Parathyroid adenoma (tissue), 2 donors: ENCODE measurements at regions not wholly inside any gene's neighbourhood (a gene's known extent, or its start where the extent isn't known, plus 50 kb on each side); places are given as distances from the start of the nearest gene placed in this dataset.

Experiments
- H2AFZ ChIP-seq: fragments of 300-600 bp; sonication (generic); one replicate; pipeline ENCODE4 v1.7.0; 2017; ENCODE audit warnings: antibody characterized with exemption, mild to moderate bottlenecking
- H3K27ac ChIP-seq: fragments of 300-600 bp; sonication (generic); one replicate; pipeline ENCODE4 v1.7.0; 2017
- H3K27me3 ChIP-seq: fragments of 300-600 bp; sonication (generic); one replicate; pipeline ENCODE4 v1.7.0; 2017; ENCODE audit warnings: low read length; ENCODE audit not compliant: control insufficient read depth, insufficient read depth
- H3K36me3 ChIP-seq: fragments of 300-600 bp; sonication (generic); one replicate; pipeline ENCODE4 v1.7.0; 2017; ENCODE audit warnings: low read length; ENCODE audit not compliant: control insufficient read depth, insufficient read depth
- H3K4me1 ChIP-seq: fragments of 300-600 bp; sonication (generic); one replicate; pipeline ENCODE4 v1.7.0; 2017; ENCODE audit warnings: control low read depth
- H3K4me2 ChIP-seq: fragments of 300-600 bp; sonication (generic); one replicate; pipeline ENCODE4 v1.7.0; 2017; ENCODE audit warnings: low read length
- H3K4me3 ChIP-seq: fragments of 300-600 bp; sonication (generic); one replicate; pipeline ENCODE4 v1.7.0; 2017; ENCODE audit warnings: low read depth, low read length
- H3K79me2 ChIP-seq: fragments of 300-600 bp; sonication (generic); one replicate; pipeline ENCODE4 v1.7.0; 2017; ENCODE audit warnings: control low read depth
- H3K9ac ChIP-seq: fragments of 300-600 bp; sonication (generic); one replicate; pipeline ENCODE4 v1.7.0; 2017; ENCODE audit warnings: mild to moderate bottlenecking
- H3K9me3 ChIP-seq: fragments of 300-600 bp; sonication (generic); one replicate; pipeline ENCODE4 v1.7.0; 2017; ENCODE audit warnings: low read length; ENCODE audit not compliant: control insufficient read depth
- CTCF ChIP-seq: fragments of 300-600 bp; sonication (generic); IDR thresholded peaks from one replicate; pipeline ENCODE4 v1.7.0; 2017; ENCODE audit warnings: antibody characterized with exemption, mild to moderate bottlenecking
- donor health status: primary hyperparathyroidism.

GRCh38 chr2:220103596-220103995, 476.2 kb downstream of the SLC4A3 start:
- H3K27me3 ChIP-seq, result no peaks in the 10 kb centered on the region
- H3K9me3 ChIP-seq, result no peaks in the 10 kb centered on the region
- H3K4me1 ChIP-seq, result peaks cover 9% of the 10 kb centered on the region
- H3K79me2 ChIP-seq, result no peaks in the 10 kb centered on the region
- no peak overlapping the region for H3K4me3 ChIP-seq
- no peak for TF ChIP-seq CTCF
- no peak overlapping the region for H2AFZ ChIP-seq
- no peak overlapping the region for H3K27ac ChIP-seq
- no peaks in the 10 kb centered on the region for H3K36me3 ChIP-seq
- H3K4me2 ChIP-seq, result no peak overlapping the region
- H3K9ac ChIP-seq, result no peak overlapping the region

GRCh38 chr2:220104871-220105351, 477.5 kb downstream of the SLC4A3 start:
- Histone ChIP-seq H3K27me3 (no peaks in the 10 kb centered on the region), H3K4me2 (peak overlapping the region; percentile 47), H3K36me3 (no peaks in the 10 kb centered on the region), H2AFZ (no peak overlapping the region), H3K27ac (no peak overlapping the region), H3K79me2 (no peaks in the 10 kb centered on the region), H3K9ac (no peak overlapping the region), H3K4me3 (no peak overlapping the region), H3K9me3 (no peaks in the 10 kb centered on the region), H3K4me1 (peaks cover 9% of the 10 kb centered on the region)
- no peak for TF ChIP-seq CTCF

- Histone ChIP-seq H3K79me2 (no peaks in the 10 kb centered on the region), H3K9ac (no peak overlapping the region), H3K4me2 (no peak overlapping the region), H3K36me3 (no peaks in the 10 kb centered on the region), H3K27me3 (no peaks in the 10 kb centered on the region), H3K9me3 (no peaks in the 10 kb centered on the region), H3K4me3 (no peak overlapping the region), H3K4me1 (peaks cover 9% of the 10 kb centered on the region), H2AFZ (no peak overlapping the region), H3K27ac (no peak overlapping the region)
- TF ChIP-seq CTCF, result no peak
Measured at GRCh38 chr2:220106065-220106464, 478.6 kb downstream of the SLC4A3 start.

- Histone ChIP-seq H3K27ac (no peak overlapping the region), H3K9me3 (no peaks in the 10 kb centered on the region), H3K79me2 (no peaks in the 10 kb centered on the region), H3K4me3 (no peak overlapping the region), H3K4me2 (no peak overlapping the region), H3K36me3 (no peaks in the 10 kb centered on the region), H3K4me1 (peaks cover 9% of the 10 kb centered on the region), H3K27me3 (no peaks in the 10 kb centered on the region), H3K9ac (no peak overlapping the region), H2AFZ (no peak overlapping the region)
- TF ChIP-seq CTCF, result no peak
Measured at GRCh38 chr2:220107380-220107791, 480.0 kb downstream of the SLC4A3 start.

- Histone ChIP-seq H3K4me1 (no peaks in the 10 kb centered on the region), H3K9me3 (no peaks in the 10 kb centered on the region), H3K27me3 (no peaks in the 10 kb centered on the region), H2AFZ (no peak overlapping the region), H3K79me2 (no peaks in the 10 kb centered on the region), H3K4me2 (no peak overlapping the region), H3K9ac (no peak overlapping the region), H3K36me3 (no peaks in the 10 kb centered on the region), H3K4me3 (no peak overlapping the region), H3K27ac (no peak overlapping the region)
- TF ChIP-seq CTCF, result no peak
Measured at GRCh38 chr2:220114443-220114842, 487.0 kb downstream of the SLC4A3 start.
